GM23338 (cell line): ENCODE measurements at regions not wholly inside any gene's neighbourhood (a gene's known extent, or its start where the extent isn't known, plus 50 kb on each side); places are given as distances from the start of the nearest gene placed in this dataset.

Source experiments
- ATAC-seq: fragments of 200-7000 bp; cut with Tn5 transposase; 3 replicates; pipeline ENCODE4 v1.9.1; 2020
- DNase-seq: peaks from one replicate; pipeline ENCODE4 v3.0.0-alpha.2; 2015; ENCODE audit warnings: low spot score
- H2AFZ ChIP-seq: fragments of 200-600 bp; sonication (generic); 2 replicates; pipeline ENCODE4 v1.8.0; 2016; ENCODE audit warnings: antibody characterized with exemption, mild to moderate bottlenecking, moderate library complexity
- H3F3A ChIP-seq: fragments of 200-600 bp; sonication (generic); replicated peaks from 2 replicates; pipeline ENCODE4 v1.8.0; 2017; ENCODE audit warnings: antibody characterized with exemption, mixed run types, low read depth
- H3K27ac ChIP-seq: fragments of 200-600 bp; sonication (generic); 2 replicates; pipeline ENCODE4 v1.6.1; 2016; ENCODE audit warnings: low read depth
- H3K27me3 ChIP-seq: fragments of 200-600 bp; sonication (generic); 2 replicates; pipeline ENCODE4 v1.8.0; 2016; ENCODE audit warnings: mild to moderate bottlenecking, mixed run types, moderate library complexity; ENCODE audit not compliant: insufficient read depth
- H3K36me3 ChIP-seq: fragments of 200-600 bp; sonication (generic); 2 replicates; pipeline ENCODE4 v1.8.0; 2016; ENCODE audit warnings: mild to moderate bottlenecking; ENCODE audit not compliant: insufficient read depth
- H3K4me1 ChIP-seq: fragments of 200-600 bp; sonication (generic); 2 replicates; pipeline ENCODE4 v1.8.0; 2016; ENCODE audit warnings: mild to moderate bottlenecking, moderate library complexity; ENCODE audit not compliant: insufficient read depth
- H3K4me2 ChIP-seq: fragments of 200-600 bp; sonication (generic); 2 replicates; pipeline ENCODE4 v1.7.1; 2017; ENCODE audit warnings: mixed run types
- H3K4me3 ChIP-seq: fragments of 200-600 bp; sonication (generic); 2 replicates; pipeline ENCODE4 v1.6.1; 2016; ENCODE audit warnings: mixed run types
- H3K79me2 ChIP-seq: fragments of 200-600 bp; sonication (generic); replicated peaks from 2 replicates; pipeline ENCODE4 v1.8.0; 2017; ENCODE audit warnings: mild to moderate bottlenecking; ENCODE audit not compliant: insufficient read depth
- H3K9me2 ChIP-seq: fragments of 200-600 bp; sonication (generic); 2 replicates; pipeline ENCODE4 v1.8.0; 2017; ENCODE audit not compliant: insufficient read depth
- H4K20me1 ChIP-seq: fragments of 200-600 bp; sonication (generic); replicated peaks from 2 replicates; pipeline ENCODE4 v1.8.0; 2017; ENCODE audit warnings: mild to moderate bottlenecking; ENCODE audit not compliant: insufficient read depth
- H3K27ac Mint-ChIP-seq: 2 replicates; pipeline ENCODE4 v1.8.0; 2020; ENCODE audit warnings: inconsistent platforms, mild to moderate bottlenecking, moderate library complexity, mixed read lengths
- H3K27me3 Mint-ChIP-seq: 3 replicates; pipeline ENCODE4 v1.8.0; 2022; ENCODE audit warnings: low read depth, mild to moderate bottlenecking, moderate library complexity, mixed read lengths, inconsistent platforms; ENCODE audit not compliant: insufficient read depth, poor library complexity
- H3K36me3 Mint-ChIP-seq: 3 replicates; pipeline ENCODE4 v1.8.0; 2021; ENCODE audit warnings: low read depth, mild to moderate bottlenecking, inconsistent platforms, moderate library complexity, mixed read lengths
- H3K4me1 Mint-ChIP-seq: 3 replicates; pipeline ENCODE4 v1.8.0; 2020; ENCODE audit warnings: mild to moderate bottlenecking, inconsistent platforms, mixed read lengths
- H3K4me3 Mint-ChIP-seq: 3 replicates; pipeline ENCODE4 v1.8.0; 2021; ENCODE audit warnings: moderate library complexity, mild to moderate bottlenecking, inconsistent platforms, mixed read lengths
- H3K9me3 Mint-ChIP-seq: 3 replicates; pipeline ENCODE4 v1.8.0; 2020; ENCODE audit warnings: moderate library complexity, mild to moderate bottlenecking, inconsistent platforms, mixed read lengths
- CREB1 ChIP-seq: fragments of 250-450 bp; sonication (Bioruptor Pico); IDR thresholded peaks from 2 replicates; pipeline ENCODE4 v1.5.0; 2020; ENCODE audit warnings: low read depth, mild to moderate bottlenecking, moderate library complexity
- CTCF ChIP-seq, 2 experiments: fragments of 200-600 bp in 1 of 2; sonication (generic) in 1 of 2; conservative IDR thresholded peaks; 2 replicates each; pipeline versions ENCODE4 v1.5.1 to v1.6.1; 2016 to 2017; ENCODE audit warnings: antibody characterized with exemption in 2 of 2, low read depth in 2 of 2, mild to moderate bottlenecking in 2 of 2, moderate library complexity in 1 of 2
- ETS1 ChIP-seq: IDR thresholded peaks from 2 replicates; pipeline ENCODE4 v1.6.1; 2016; ENCODE audit warnings: antibody characterized with exemption
- EZH2 ChIP-seq: fragments of 200-600 bp; sonication (generic); IDR thresholded peaks from one replicate; pipeline ENCODE4 v1.8.0; 2017; ENCODE audit warnings: antibody characterized with exemption, mild to moderate bottlenecking, low read depth; ENCODE audit not compliant: unreplicated experiment
- EZH2phosphoT487 ChIP-seq: fragments of 200-600 bp; sonication (generic); IDR thresholded peaks from one replicate; pipeline ENCODE4 v1.8.1; 2018; ENCODE audit warnings: antibody characterized with exemption; ENCODE audit not compliant: unreplicated experiment
- JUNB ChIP-seq: IDR thresholded peaks from one replicate; pipeline ENCODE4 v1.6.1; 2016; ENCODE audit warnings: antibody characterized with exemption; ENCODE audit not compliant: unreplicated experiment
- NANOG ChIP-seq: IDR thresholded peaks from 2 replicates; pipeline ENCODE4 v1.6.1; 2016; ENCODE audit warnings: antibody characterized with exemption, borderline replicate concordance
- POLR2AphosphoS5 ChIP-seq: IDR thresholded peaks from 2 replicates; pipeline ENCODE4 v1.6.1; 2016; ENCODE audit warnings: antibody characterized with exemption, low read depth
- REST ChIP-seq: IDR thresholded peaks from one replicate; pipeline ENCODE4 v1.6.1; 2018; ENCODE audit warnings: antibody characterized with exemption; ENCODE audit not compliant: unreplicated experiment
- STAT1 ChIP-seq: IDR thresholded peaks from one replicate; pipeline ENCODE4 v1.6.1; 2016; ENCODE audit warnings: antibody characterized with exemption; ENCODE audit not compliant: unreplicated experiment
- ZNF114 ChIP-seq: fragments of 250-450 bp; sonication (Bioruptor Pico); IDR thresholded peaks from 2 replicates; pipeline ENCODE4 v1.5.0; 2020; ENCODE audit warnings: mild to moderate bottlenecking, moderate library complexity
- ZNF331 ChIP-seq: fragments of 250-450 bp; sonication (Bioruptor Pico); IDR thresholded peaks from 2 replicates; pipeline ENCODE4 v1.5.0; 2020; ENCODE audit warnings: low read depth, mild to moderate bottlenecking, moderate library complexity
- ZNF462 ChIP-seq: fragments of 250-450 bp; sonication (Bioruptor Pico); IDR thresholded peaks from 2 replicates; pipeline ENCODE4 v1.5.0; 2020; ENCODE audit warnings: mild to moderate bottlenecking, moderate library complexity

- Mint-ChIP-seq H3K36me3 (no peaks in the 10 kb centered on the region), H3K27ac (no peak overlapping the region), H3K4me1 (no peaks in the 10 kb centered on the region), H3K4me3 (no peak overlapping the region), H3K27me3 (peaks cover 2% of the 10 kb centered on the region), H3K9me3 (peaks cover 5% of the 10 kb centered on the region)
- H3K9me2 ChIP-seq, result no peaks in the 10 kb centered on the region
- no peak for DNase-seq
- H3F3A ChIP-seq, result no peaks in the 10 kb centered on the region
- H3K27ac ChIP-seq, result no peak overlapping the region
- H3K4me2 ChIP-seq, result no peak overlapping the region
- no peaks in the 10 kb centered on the region for H3K79me2 ChIP-seq
- no peak overlapping the region; the same call in 1 of the 2 replicates for H2AFZ ChIP-seq
- no peak for TF ChIP-seq CREB1 (CRISPR knock-in tag)
- no peak for TF ChIP-seq CTCF (conservative IDR thresholded peaks at IDR 0.05; ENCODE audit: low read depth in 2 of 2)
- TF ChIP-seq ZNF114, result no peak
- no peak for TF ChIP-seq ETS1
- TF ChIP-seq ZNF462 (CRISPR knock-in tag), result no peak
- TF ChIP-seq NANOG, result no peak
- no peak for TF ChIP-seq EZH2phosphoT487
- TF ChIP-seq POLR2AphosphoS5, result no peak
- TF ChIP-seq REST, result no peak
- TF ChIP-seq STAT1, result no peak
- no peak for TF ChIP-seq ZNF331 (CRISPR knock-in tag)
- no peak for TF ChIP-seq JUNB
- no peak for TF ChIP-seq EZH2
- H4K20me1 ChIP-seq, result no peaks in the 10 kb centered on the region
- H3K27me3 ChIP-seq, result no peaks in the 10 kb centered on the region
- H3K4me1 ChIP-seq, result no peaks in the 10 kb centered on the region
- no peak for ATAC-seq
- no peak overlapping the region for H3K4me3 ChIP-seq
- H3K36me3 ChIP-seq, result no peaks in the 10 kb centered on the region
These were observed 222.0 kb upstream of the SYNCRIP start for GRCh38 chr6:85864453-85865401.
